KMS-11 (cell line): ENCODE measurements at regions not wholly inside any gene's neighbourhood (a gene's known extent, or its start where the extent isn't known, plus 50 kb on each side); places are given as distances from the start of the nearest gene placed in this dataset.

Source experiments
- H2AFZ ChIP-seq: fragments of 200-600 bp; sonication (generic); 2 replicates; pipeline ENCODE4 v1.6.1; 2016; ENCODE audit warnings: antibody characterized with exemption, mixed run types, low read depth
- H3K27ac ChIP-seq: fragments of 200-600 bp; sonication (generic); 2 replicates; pipeline ENCODE4 v1.6.1; 2016; ENCODE audit warnings: mild to moderate bottlenecking, mixed run types
- H3K27me3 ChIP-seq: fragments of 200-600 bp; sonication (generic); 2 replicates; pipeline ENCODE4 v1.6.1; 2017; ENCODE audit warnings: mild to moderate bottlenecking, low read depth, mixed run types, moderate library complexity; ENCODE audit not compliant: insufficient read depth
- H3K36me3 ChIP-seq: fragments of 200-600 bp; sonication (generic); 2 replicates; pipeline ENCODE4 v1.6.1; 2017; ENCODE audit warnings: mild to moderate bottlenecking, mixed run types; ENCODE audit not compliant: insufficient read depth
- H3K4me1 ChIP-seq: fragments of 200-600 bp; sonication (generic); 2 replicates; pipeline ENCODE4 v1.6.1; 2016; ENCODE audit warnings: mild to moderate bottlenecking, low read depth, mixed run types; ENCODE audit not compliant: poor library complexity, severe bottlenecking
- H3K4me2 ChIP-seq: fragments of 200-600 bp; sonication (generic); 2 replicates; pipeline ENCODE4 v1.7.0; 2016; ENCODE audit warnings: mild to moderate bottlenecking, mixed run types
- H3K4me3 ChIP-seq: fragments of 200-600 bp; sonication (generic); IDR thresholded peaks from 2 replicates; pipeline ENCODE4 v1.6.1; 2017; ENCODE audit warnings: low read depth, low read length, mixed read lengths; ENCODE audit not compliant: insufficient read depth
- H3K79me2 ChIP-seq: fragments of 200-600 bp; sonication (generic); 2 replicates; pipeline ENCODE4 v1.6.1; 2016; ENCODE audit warnings: low read depth, mixed run types; ENCODE audit not compliant: insufficient read depth
- H3K9ac ChIP-seq: fragments of 200-600 bp; sonication (generic); 2 replicates; pipeline ENCODE4 v1.6.1; 2016; ENCODE audit warnings: mild to moderate bottlenecking, mixed run types
- H4K20me1 ChIP-seq: fragments of 200-600 bp; sonication (generic); 2 replicates; pipeline ENCODE4 v1.6.1; 2016; ENCODE audit warnings: mild to moderate bottlenecking, mixed run types; ENCODE audit not compliant: insufficient read depth
- TF ChIP-seq, protein P1 (sequence below): fragments of 200-600 bp; sonication (generic); conservative IDR thresholded peaks from 2 replicates; pipeline ENCODE4 v1.6.1; 2017; ENCODE audit warnings: low read depth, mild to moderate bottlenecking, antibody characterized with exemption, low read length, moderate library complexity, mixed read lengths

DNA sequence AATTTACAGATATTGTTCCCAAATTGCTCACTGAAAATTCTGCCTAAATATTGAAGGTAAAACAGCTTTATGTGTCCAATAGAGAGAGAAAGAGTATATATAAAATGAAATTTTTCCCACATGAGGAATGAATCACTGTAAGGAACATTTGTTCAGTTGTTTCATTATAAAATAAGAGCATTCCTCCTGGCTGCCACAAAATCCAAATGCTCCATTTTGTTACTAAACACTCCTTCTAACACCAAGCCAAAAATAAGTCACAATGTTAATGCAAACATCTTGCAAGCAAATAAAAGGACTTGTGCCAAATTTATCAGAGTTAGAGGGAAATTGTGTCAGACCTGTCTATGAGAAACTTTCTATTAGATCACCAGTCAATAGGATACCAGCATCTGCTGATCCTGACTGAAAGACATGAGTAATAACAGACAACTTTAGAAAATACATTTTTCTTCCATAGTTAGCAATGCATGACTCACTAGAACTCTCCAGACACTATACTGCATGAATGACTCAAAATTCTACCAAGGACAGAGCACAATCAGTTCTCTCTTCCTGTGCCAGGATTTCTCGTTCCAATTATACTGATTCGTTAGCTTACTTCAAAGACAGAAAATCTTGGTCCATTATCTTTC lies 83.5 kb upstream of the FNDC3A start:
- Histone ChIP-seq H3K4me1 (no peaks in the 10 kb centered on the region), H3K27ac (no peak overlapping the region), H3K36me3 (no peaks in the 10 kb centered on the region), H3K4me3 (no peak overlapping the region), H4K20me1 (no peaks in the 10 kb centered on the region), H3K79me2 (no peaks in the 10 kb centered on the region), H3K4me2 (no peak overlapping the region), H3K9ac (no peak overlapping the region), H2AFZ (no peak overlapping the region), H3K27me3 (no peaks in the 10 kb centered on the region)
- TF ChIP-seq, protein P1, sequence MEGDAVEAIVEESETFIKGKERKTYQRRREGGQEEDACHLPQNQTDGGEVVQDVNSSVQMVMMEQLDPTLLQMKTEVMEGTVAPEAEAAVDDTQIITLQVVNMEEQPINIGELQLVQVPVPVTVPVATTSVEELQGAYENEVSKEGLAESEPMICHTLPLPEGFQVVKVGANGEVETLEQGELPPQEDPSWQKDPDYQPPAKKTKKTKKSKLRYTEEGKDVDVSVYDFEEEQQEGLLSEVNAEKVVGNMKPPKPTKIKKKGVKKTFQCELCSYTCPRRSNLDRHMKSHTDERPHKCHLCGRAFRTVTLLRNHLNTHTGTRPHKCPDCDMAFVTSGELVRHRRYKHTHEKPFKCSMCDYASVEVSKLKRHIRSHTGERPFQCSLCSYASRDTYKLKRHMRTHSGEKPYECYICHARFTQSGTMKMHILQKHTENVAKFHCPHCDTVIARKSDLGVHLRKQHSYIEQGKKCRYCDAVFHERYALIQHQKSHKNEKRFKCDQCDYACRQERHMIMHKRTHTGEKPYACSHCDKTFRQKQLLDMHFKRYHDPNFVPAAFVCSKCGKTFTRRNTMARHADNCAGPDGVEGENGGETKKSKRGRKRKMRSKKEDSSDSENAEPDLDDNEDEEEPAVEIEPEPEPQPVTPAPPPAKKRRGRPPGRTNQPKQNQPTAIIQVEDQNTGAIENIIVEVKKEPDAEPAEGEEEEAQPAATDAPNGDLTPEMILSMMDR: no peak

DNA sequence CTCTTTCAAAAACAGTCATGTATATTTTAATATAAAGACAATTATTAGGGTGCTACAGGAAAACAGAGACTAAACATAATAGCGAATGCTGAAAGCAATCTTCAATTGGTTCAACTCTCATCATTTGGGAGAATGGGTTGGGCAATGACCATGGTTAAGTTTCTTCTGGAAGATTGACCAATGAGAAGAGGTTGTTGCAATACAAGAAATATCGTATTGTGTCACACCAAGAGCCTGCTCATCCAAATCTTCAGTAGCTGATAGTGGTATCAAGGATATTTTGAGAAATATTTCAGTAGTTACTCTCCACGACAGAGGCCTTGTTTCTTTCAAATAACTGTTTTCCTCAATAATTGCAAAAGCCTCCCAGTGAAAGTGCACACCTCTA lies 83.0 kb upstream of the FNDC3A start:
- Histone ChIP-seq H3K27ac (no peak overlapping the region), H3K27me3 (no peaks in the 10 kb centered on the region), H3K4me1 (no peaks in the 10 kb centered on the region), H3K79me2 (no peaks in the 10 kb centered on the region), H2AFZ (no peak overlapping the region), H3K4me3 (no peak overlapping the region), H3K9ac (no peak overlapping the region), H3K4me2 (no peak overlapping the region), H3K36me3 (no peaks in the 10 kb centered on the region), H4K20me1 (no peaks in the 10 kb centered on the region)
- TF ChIP-seq, protein P1: no peak

DNA sequence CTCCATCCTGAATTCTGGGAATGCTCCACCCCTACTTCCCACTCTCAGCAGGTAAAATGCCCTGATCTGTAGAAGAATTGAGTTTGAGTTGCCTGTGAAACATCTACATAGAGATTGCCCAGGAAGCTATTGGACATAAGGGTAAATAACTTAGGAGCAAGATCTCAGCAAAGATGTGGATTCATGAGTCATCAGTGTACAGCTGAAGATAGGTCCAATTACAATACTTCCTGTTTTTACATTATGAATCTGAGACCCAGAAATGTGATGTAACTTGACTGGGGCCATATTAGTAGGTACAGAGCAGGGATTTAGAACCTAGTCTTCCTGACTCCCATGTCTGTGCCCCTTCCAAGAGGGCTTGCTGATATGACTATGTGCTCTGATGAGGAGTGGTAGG lies 79.4 kb upstream of the FNDC3A start:
- Histone ChIP-seq H4K20me1 (no peaks in the 10 kb centered on the region), H3K4me3 (no peak overlapping the region), H3K27me3 (no peaks in the 10 kb centered on the region), H3K9ac (no peak overlapping the region), H3K4me1 (no peaks in the 10 kb centered on the region), H3K79me2 (no peaks in the 10 kb centered on the region), H3K27ac (no peak overlapping the region), H3K4me2 (no peak overlapping the region), H3K36me3 (no peaks in the 10 kb centered on the region), H2AFZ (no peak overlapping the region)
- TF ChIP-seq, protein P1: no peak

- Histone ChIP-seq H3K27ac (no peak overlapping the region), H2AFZ (no peak overlapping the region), H4K20me1 (no peaks in the 10 kb centered on the region), H3K4me1 (no peaks in the 10 kb centered on the region), H3K4me3 (no peak overlapping the region), H3K9ac (no peak overlapping the region), H3K4me2 (no peak overlapping the region), H3K36me3 (no peaks in the 10 kb centered on the region), H3K27me3 (no peaks in the 10 kb centered on the region), H3K79me2 (no peaks in the 10 kb centered on the region)
- TF ChIP-seq, protein P1: no peak
Observed at GRCh38 chr13:48901781-48902180, 73.9 kb upstream of the FNDC3A start.
